Loucy (cell line): ENCODE measurements at regions not wholly inside any gene's neighbourhood (a gene's known extent, or its start where the extent isn't known, plus 50 kb on each side); places are given as distances from the start of the nearest gene placed in this dataset.

Experiments used
- CTCF ChIP-seq: fragments of 200-600 bp; sonication (generic); conservative IDR thresholded peaks from 2 replicates; pipeline ENCODE4 v1.5.1; 2014; ENCODE audit warnings: mild to moderate bottlenecking, antibody characterized with exemption, low read length
- EZH2phosphoT487 ChIP-seq: fragments of 200-600 bp; IDR thresholded peaks from 2 replicates; pipeline ENCODE4 v1.6.1; 2018; ENCODE audit warnings: antibody characterized with exemption, mild to moderate bottlenecking, moderate library complexity, borderline replicate concordance

GRCh38 chr4:149017002-149017734, 575.0 kb upstream of the NR3C2 start:
- no peak for TF ChIP-seq CTCF
- TF ChIP-seq EZH2phosphoT487: no peak
